Thyroid gland (tissue), 4 donors: ENCODE measurements at regions not wholly inside any gene's neighbourhood (a gene's known extent, or its start where the extent isn't known, plus 50 kb on each side); places are given as distances from the start of the nearest gene placed in this dataset.

ENCODE experiments used
- POLR2A ChIP-seq, 2 donors: fragments of 450-650 bp; IDR thresholded peaks; one replicate each; pipeline ENCODE4 v1.6.1; 2017; ENCODE audit warnings: antibody characterized with exemption in 2 of 2, mild to moderate bottlenecking in 2 of 2, moderate library complexity in 1 of 2
- TF ChIP-seq, protein P1 (sequence below), 6 experiments: fragments of 200-600 bp in 3 of 6; fragments of 450-650 bp in 3 of 6; sonication (generic) in 3 of 6; IDR thresholded peaks; one replicate each; pipeline ENCODE4 v1.5.1; 2016 to 2019; ENCODE audit warnings: antibody characterized with exemption in 6 of 6, mild to moderate bottlenecking in 2 of 6, inconsistent platforms in 1 of 6, moderate library complexity in 1 of 6

DNA sequence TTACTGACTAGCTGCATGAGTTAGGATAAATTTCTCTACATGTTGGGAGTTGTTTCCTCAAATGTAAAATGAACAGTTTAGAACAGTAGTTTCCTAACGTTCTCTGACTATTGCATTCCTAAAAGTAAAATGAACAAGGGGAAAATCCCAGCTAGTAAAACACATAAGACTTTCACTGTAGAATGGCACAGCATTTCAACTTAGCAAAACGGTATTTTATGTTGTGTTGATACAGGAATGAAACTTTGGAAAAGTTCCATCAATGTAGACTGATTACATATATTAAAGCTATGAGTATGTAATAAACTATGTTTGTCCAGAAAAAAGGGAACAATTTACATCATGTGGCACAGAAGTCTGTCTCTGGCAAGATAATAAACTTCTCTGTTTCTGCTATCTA is 297.4 kb upstream of the EPHA3 start:
- TF ChIP-seq POLR2A (IDR thresholded peaks at IDR 0.05): no peak
- TF ChIP-seq, protein P1, sequence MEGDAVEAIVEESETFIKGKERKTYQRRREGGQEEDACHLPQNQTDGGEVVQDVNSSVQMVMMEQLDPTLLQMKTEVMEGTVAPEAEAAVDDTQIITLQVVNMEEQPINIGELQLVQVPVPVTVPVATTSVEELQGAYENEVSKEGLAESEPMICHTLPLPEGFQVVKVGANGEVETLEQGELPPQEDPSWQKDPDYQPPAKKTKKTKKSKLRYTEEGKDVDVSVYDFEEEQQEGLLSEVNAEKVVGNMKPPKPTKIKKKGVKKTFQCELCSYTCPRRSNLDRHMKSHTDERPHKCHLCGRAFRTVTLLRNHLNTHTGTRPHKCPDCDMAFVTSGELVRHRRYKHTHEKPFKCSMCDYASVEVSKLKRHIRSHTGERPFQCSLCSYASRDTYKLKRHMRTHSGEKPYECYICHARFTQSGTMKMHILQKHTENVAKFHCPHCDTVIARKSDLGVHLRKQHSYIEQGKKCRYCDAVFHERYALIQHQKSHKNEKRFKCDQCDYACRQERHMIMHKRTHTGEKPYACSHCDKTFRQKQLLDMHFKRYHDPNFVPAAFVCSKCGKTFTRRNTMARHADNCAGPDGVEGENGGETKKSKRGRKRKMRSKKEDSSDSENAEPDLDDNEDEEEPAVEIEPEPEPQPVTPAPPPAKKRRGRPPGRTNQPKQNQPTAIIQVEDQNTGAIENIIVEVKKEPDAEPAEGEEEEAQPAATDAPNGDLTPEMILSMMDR (IDR thresholded peaks at IDR 0.05): no peak
